K562 (cell line): ENCODE measurements at regions not wholly inside any gene's neighbourhood (a gene's known extent, or its start where the extent isn't known, plus 50 kb on each side); places are given as distances from the start of the nearest gene placed in this dataset.

Source experiments
- ATAC-seq: fragments of 200-7000 bp; cut with Tn5 transposase; 3 replicates; pipeline ENCODE4 v1.9.1; 2020; ENCODE audit warnings: moderate library complexity
- BruUV-seq: library from RNA; stranded (reverse); fragments of 400-500 nt; replicated peaks from 2 replicates; lab custom pipeline; 2021; lab: Mats Ljungman, UMichigan
- CTCF ChIA-PET: fragments of 300-600 bp; formaldehyde crosslinking; extraction: SDS; loops from one replicate; lab custom pipeline; 2021; ENCODE audit warnings: low intra/inter-chr PET ratio; lab: Yijun Ruan, JAX
- POLR2A ChIA-PET: fragments of 300-600, 350-650 bp; sonication (Branson Sonifier 250); formaldehyde crosslinking; extraction: SDS; loops from one replicate; lab custom pipeline; 2021; ENCODE audit warnings: antibody characterized with exemption, inconsistent platforms; lab: Yijun Ruan, JAX
- DNase-seq, 4 experiments: peaks; one replicate each; pipeline versions ENCODE4 v3.0.0 to v3.0.0-alpha.2; 2011 to 2018; ENCODE audit warnings: low spot score in 3 of 4, mixed read lengths in 3 of 4; ENCODE audit errors: extremely low read depth in 1 of 4
- FAIRE-seq: peaks from 2 replicates; lab custom pipeline; 2011; peaks lifted over from hg19 to GRCh38; lab: Jason Lieb, UNC
- H2AFZ ChIP-seq: 2 replicates; pipeline ENCODE4 v1.6.0; 2011; ENCODE audit warnings: low read depth, low read length, control low read depth, inconsistent platforms
- H3K27ac ChIP-seq: fragments of 200-600 bp; 3 replicates; pipeline ENCODE4 v1.8.0; 2011; ENCODE audit warnings: low read depth, mild to moderate bottlenecking, control low read depth, inconsistent platforms, low read length, moderate library complexity, mixed read lengths; ENCODE audit errors: extremely low read depth
- H3K27me3 ChIP-seq, 2 experiments: fragments of 300-600 bp in 1 of 2; 2 replicates in 1 of 2; 3 replicates in 1 of 2; pipeline versions ENCODE4 v1.6.0 to v1.8.0; 2011; ENCODE audit warnings: inconsistent platforms in 2 of 2, low read length in 2 of 2, mild to moderate bottlenecking in 1 of 2, mixed read lengths in 1 of 2, moderate library complexity in 1 of 2; ENCODE audit not compliant: control insufficient read depth in 2 of 2, insufficient read depth in 2 of 2
- H3K36me3 ChIP-seq: fragments of 300-600 bp; 3 replicates; pipeline ENCODE4 v1.8.0; 2011; ENCODE audit warnings: mild to moderate bottlenecking, low read length, inconsistent platforms; ENCODE audit not compliant: control insufficient read depth, insufficient read depth
- H3K4me1 ChIP-seq, 2 experiments: fragments of 200-600 bp in 1 of 2; replicated peaks in 1 of 2; 2 replicates in 1 of 2; 3 replicates in 1 of 2; pipeline versions ENCODE4 v1.5.1 to v1.8.0; 2011; ENCODE audit warnings: inconsistent platforms in 2 of 2, low read length in 2 of 2, mild to moderate bottlenecking in 1 of 2, mixed read lengths in 1 of 2, moderate library complexity in 1 of 2; ENCODE audit not compliant: control insufficient read depth in 2 of 2, insufficient read depth in 2 of 2
- H3K4me2 ChIP-seq: 2 replicates; pipeline ENCODE4 v1.6.1; 2011; ENCODE audit warnings: low read length, control low read depth, inconsistent platforms, mixed read lengths; ENCODE audit not compliant: insufficient read depth
- H3K4me3 ChIP-seq: fragments of 200-600 bp; sonication (generic), shearing (Covaris generic); 2 replicates; pipeline ENCODE4 v1.5.1; 2016; ENCODE audit warnings: control low read depth, inconsistent platforms
- H3K79me2 ChIP-seq: fragments of 200-600 bp; 3 replicates; pipeline ENCODE4 v1.8.0; 2011; ENCODE audit warnings: low read length, inconsistent platforms; ENCODE audit not compliant: control insufficient read depth, insufficient read depth
- H3K9ac ChIP-seq, 2 experiments: 2 replicates each; pipeline versions ENCODE4 v1.6.0 to v1.6.1; 2011; ENCODE audit warnings: low read depth in 2 of 2, low read length in 2 of 2, control low read depth in 1 of 2, inconsistent platforms in 1 of 2, mild to moderate bottlenecking in 1 of 2, mixed read lengths in 1 of 2; ENCODE audit not compliant: insufficient read depth in 1 of 2
- H3K9me1 ChIP-seq: one replicate; pipeline ENCODE4 v1.6.0; 2011; ENCODE audit warnings: inconsistent platforms, mild to moderate bottlenecking, low read length, moderate library complexity; ENCODE audit not compliant: control insufficient read depth, insufficient read depth
- H3K9me3 ChIP-seq: replicated peaks from 2 replicates; pipeline ENCODE4 v1.5.1; 2011; ENCODE audit warnings: low read depth, low read length, inconsistent platforms; ENCODE audit not compliant: control insufficient read depth, insufficient read depth
- H4K20me1 ChIP-seq: replicated peaks from 2 replicates; pipeline ENCODE4 v1.6.1; 2011; ENCODE audit warnings: low read length, inconsistent platforms, mixed read lengths; ENCODE audit not compliant: control insufficient read depth, insufficient read depth
- CXXC5 ChIP-seq: fragments of 250-450 bp; sonication (Bioruptor Pico); IDR thresholded peaks from 2 replicates; pipeline ENCODE4 v1.8.0; 2022; ENCODE audit warnings: inconsistent platforms, mild to moderate bottlenecking, moderate library complexity
- JUNB ChIP-seq: fragments of 450-650 bp; formaldehyde crosslinking; conservative IDR thresholded peaks from 2 replicates; pipeline ENCODE4 v1.4.0; 2020; ENCODE audit warnings: mild to moderate bottlenecking
- KAT8 ChIP-seq: fragments of 450-650 bp; IDR thresholded peaks from 2 replicates; pipeline ENCODE4 v1.6.1; 2016; ENCODE audit warnings: low read depth, mild to moderate bottlenecking
- NFATC3 ChIP-seq: fragments of 450-650 bp; IDR thresholded peaks from 2 replicates; pipeline ENCODE4 v1.6.1; 2017; ENCODE audit warnings: mild to moderate bottlenecking
- RBM22 ChIP-seq: fragments of 200-400 bp; formaldehyde crosslinking; IDR thresholded peaks from 2 replicates; pipeline ENCODE4 v1.6.1; 2018; ENCODE audit warnings: low read length, low read depth; ENCODE audit not compliant: poor library complexity, severe bottlenecking
- SMAD2 ChIP-seq: fragments of 150-350 bp; IDR thresholded peaks from 2 replicates; pipeline ENCODE4 v1.6.1; 2014; ENCODE audit warnings: low read depth, mild to moderate bottlenecking, low read length
- TGIF2 ChIP-seq: sonication (generic); formaldehyde crosslinking; IDR thresholded peaks from 2 replicates; pipeline ENCODE4 v1.8.1; 2022; ENCODE audit warnings: mild to moderate bottlenecking, missing genetic modification reagents, moderate library complexity
- ZNF586 ChIP-seq: fragments of 450-650 bp; formaldehyde crosslinking; conservative IDR thresholded peaks from 2 replicates; pipeline ENCODE4 v1.4.0; 2020; ENCODE audit warnings: mild to moderate bottlenecking, moderate library complexity
- WGBS: fragments of 100-300 bp; shearing (Covaris generic); methylation state at CpG from one replicate; pipeline ENCODE4 v1.1.6; 2016; ENCODE audit warnings: low coverage, mixed read lengths; ENCODE audit not compliant: insufficient coverage; ENCODE audit errors: missing lambda C conversion rate; 5-methylcytosine and 5-hydroxymethylcytosine counted together
- in situ Hi-C: fragments of 300-500 bp; cut with MboI; formaldehyde crosslinking; loops from 4 replicates; pipeline ENCODE4 v1.15.0; 2018; ENCODE audit warnings: inconsistent platforms, mixed read lengths
- intact Hi-C: fragments of 100-400 bp; cut with micrococcal nuclease; formaldehyde crosslinking; loops from 2 replicates; pipeline ENCODE4 v1.14.2; 2022
- TF ChIP-seq, protein P1 (sequence below), 2 experiments: fragments of 450-650 bp in 1 of 2; sonication (generic) in 1 of 2; formaldehyde crosslinking in 1 of 2; IDR thresholded peaks; 2 replicates each; pipeline versions ENCODE4 v1.7.1 to v1.9.0; 2016 to 2022; ENCODE audit warnings: inconsistent platforms in 1 of 2, mild to moderate bottlenecking in 1 of 2, missing genetic modification reagents in 1 of 2
- TF ChIP-seq, protein P2 (sequence below): fragments of 250-450 bp; sonication (Bioruptor Pico); IDR thresholded peaks from 2 replicates; pipeline ENCODE4 v1.8.0; 2022; ENCODE audit warnings: inconsistent platforms

DNA sequence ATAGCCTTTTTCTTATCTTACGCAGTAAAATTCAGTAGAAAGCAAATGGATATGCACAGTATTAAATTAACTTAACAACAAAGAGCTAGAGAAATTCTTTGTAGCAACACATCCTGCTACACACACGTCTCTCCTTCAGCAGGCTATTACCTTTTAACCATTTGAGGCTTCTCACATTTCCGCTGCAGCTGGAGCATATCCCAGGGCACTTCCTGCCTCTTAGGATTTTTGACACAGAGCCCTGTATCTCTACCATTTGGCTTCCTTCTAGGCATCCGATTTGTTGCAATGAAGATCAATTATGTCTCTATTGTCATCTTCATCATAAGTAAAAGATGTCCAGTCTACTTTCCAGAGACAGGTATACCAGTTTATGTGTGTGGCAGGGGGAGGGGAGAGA is 292.4 kb upstream of the CBLB start:
- DNase-seq, result no peak
- ChIA-PET POLR2A (no interaction called here), CTCF (no interaction called here)
- no peak for ATAC-seq
- Histone ChIP-seq H4K20me1 (no peaks in the 10 kb centered on the region), H3K27ac (no peak overlapping the region), H3K4me1 (no peaks in the 10 kb centered on the region), H2AFZ (no peak overlapping the region), H3K27me3 (no peaks in the 10 kb centered on the region), H3K4me3 (no peak overlapping the region), H3K4me2 (no peak overlapping the region), H3K9ac (no peak overlapping the region), H3K9me3 (no peaks in the 10 kb centered on the region), H3K36me3 (no peaks in the 10 kb centered on the region), H3K79me2 (no peaks in the 10 kb centered on the region), H3K9me1 (no peaks in the 10 kb centered on the region)
- intact Hi-C loops, result no loop called here
- no TSS peak for BruUV-seq
- WGBS, result 58% methylated on average over 2 of the region's 4 CpGs
- in situ Hi-C loops, result no loop called here
- no peak for FAIRE-seq
- TF ChIP-seq, protein P1, sequence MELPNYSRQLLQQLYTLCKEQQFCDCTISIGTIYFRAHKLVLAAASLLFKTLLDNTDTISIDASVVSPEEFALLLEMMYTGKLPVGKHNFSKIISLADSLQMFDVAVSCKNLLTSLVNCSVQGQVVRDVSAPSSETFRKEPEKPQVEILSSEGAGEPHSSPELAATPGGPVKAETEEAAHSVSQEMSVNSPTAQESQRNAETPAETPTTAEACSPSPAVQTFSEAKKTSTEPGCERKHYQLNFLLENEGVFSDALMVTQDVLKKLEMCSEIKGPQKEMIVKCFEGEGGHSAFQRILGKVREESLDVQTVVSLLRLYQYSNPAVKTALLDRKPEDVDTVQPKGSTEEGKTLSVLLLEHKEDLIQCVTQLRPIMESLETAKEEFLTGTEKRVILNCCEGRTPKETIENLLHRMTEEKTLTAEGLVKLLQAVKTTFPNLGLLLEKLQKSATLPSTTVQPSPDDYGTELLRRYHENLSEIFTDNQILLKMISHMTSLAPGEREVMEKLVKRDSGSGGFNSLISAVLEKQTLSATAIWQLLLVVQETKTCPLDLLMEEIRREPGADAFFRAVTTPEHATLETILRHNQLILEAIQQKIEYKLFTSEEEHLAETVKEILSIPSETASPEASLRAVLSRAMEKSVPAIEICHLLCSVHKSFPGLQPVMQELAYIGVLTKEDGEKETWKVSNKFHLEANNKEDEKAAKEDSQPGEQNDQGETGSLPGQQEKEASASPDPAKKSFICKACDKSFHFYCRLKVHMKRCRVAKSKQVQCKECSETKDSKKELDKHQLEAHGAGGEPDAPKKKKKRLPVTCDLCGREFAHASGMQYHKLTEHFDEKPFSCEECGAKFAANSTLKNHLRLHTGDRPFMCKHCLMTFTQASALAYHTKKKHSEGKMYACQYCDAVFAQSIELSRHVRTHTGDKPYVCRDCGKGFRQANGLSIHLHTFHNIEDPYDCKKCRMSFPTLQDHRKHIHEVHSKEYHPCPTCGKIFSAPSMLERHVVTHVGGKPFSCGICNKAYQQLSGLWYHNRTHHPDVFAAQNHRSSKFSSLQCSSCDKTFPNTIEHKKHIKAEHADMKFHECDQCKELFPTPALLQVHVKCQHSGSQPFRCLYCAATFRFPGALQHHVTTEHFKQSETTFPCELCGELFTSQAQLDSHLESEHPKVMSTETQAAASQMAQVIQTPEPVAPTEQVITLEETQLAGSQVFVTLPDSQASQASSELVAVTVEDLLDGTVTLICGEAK (IDR thresholded peaks at IDR 0.05), result no peak
- TF ChIP-seq, protein P1 (CRISPR knock-in tag; IDR thresholded peaks at IDR 0.05), result no peak
- TF ChIP-seq ZNF586, result no peak
- TF ChIP-seq, protein P2, sequence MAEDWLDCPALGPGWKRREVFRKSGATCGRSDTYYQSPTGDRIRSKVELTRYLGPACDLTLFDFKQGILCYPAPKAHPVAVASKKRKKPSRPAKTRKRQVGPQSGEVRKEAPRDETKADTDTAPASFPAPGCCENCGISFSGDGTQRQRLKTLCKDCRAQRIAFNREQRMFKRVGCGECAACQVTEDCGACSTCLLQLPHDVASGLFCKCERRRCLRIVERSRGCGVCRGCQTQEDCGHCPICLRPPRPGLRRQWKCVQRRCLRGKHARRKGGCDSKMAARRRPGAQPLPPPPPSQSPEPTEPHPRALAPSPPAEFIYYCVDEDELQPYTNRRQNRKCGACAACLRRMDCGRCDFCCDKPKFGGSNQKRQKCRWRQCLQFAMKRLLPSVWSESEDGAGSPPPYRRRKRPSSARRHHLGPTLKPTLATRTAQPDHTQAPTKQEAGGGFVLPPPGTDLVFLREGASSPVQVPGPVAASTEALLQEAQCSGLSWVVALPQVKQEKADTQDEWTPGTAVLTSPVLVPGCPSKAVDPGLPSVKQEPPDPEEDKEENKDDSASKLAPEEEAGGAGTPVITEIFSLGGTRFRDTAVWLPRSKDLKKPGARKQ (CRISPR knock-in tag), result no peak
- TF ChIP-seq KAT8, result no peak
- TF ChIP-seq RBM22, result no peak
- no peak for TF ChIP-seq NFATC3
- no peak for TF ChIP-seq JUNB (CRISPR knock-in tag)
- TF ChIP-seq SMAD2, result no peak
- TF ChIP-seq TGIF2, result no peak
- no peak for TF ChIP-seq CXXC5 (CRISPR knock-in tag)
